K562 (cell line): ENCODE measurements at regions not wholly inside any gene's neighbourhood (a gene's known extent, or its start where the extent isn't known, plus 50 kb on each side); places are given as distances from the start of the nearest gene placed in this dataset.
"Not testable (repeated sequence)": the region's sequence is repeated elsewhere in the genome, so short reads cannot be mapped to it uniquely, and the experiment has no call there.

ENCODE experiments used
- ATAC-seq: fragments of 200-7000 bp; cut with Tn5 transposase; 3 replicates; pipeline ENCODE4 v1.9.1; 2020; ENCODE audit warnings: moderate library complexity
- BruUV-seq: library from RNA; stranded (reverse); fragments of 400-500 nt; replicated peaks from 2 replicates; lab custom pipeline; 2021; lab: Mats Ljungman, UMichigan
- CTCF ChIA-PET: fragments of 300-600 bp; formaldehyde crosslinking; extraction: SDS; loops from one replicate; lab custom pipeline; 2021; ENCODE audit warnings: low intra/inter-chr PET ratio; lab: Yijun Ruan, JAX
- POLR2A ChIA-PET: fragments of 300-600, 350-650 bp; sonication (Branson Sonifier 250); formaldehyde crosslinking; extraction: SDS; loops from one replicate; lab custom pipeline; 2021; ENCODE audit warnings: antibody characterized with exemption, inconsistent platforms; lab: Yijun Ruan, JAX
- DNase-seq, 4 experiments: peaks; one replicate each; pipeline versions ENCODE4 v3.0.0 to v3.0.0-alpha.2; 2011 to 2018; ENCODE audit warnings: low spot score in 3 of 4, mixed read lengths in 3 of 4; ENCODE audit errors: extremely low read depth in 1 of 4
- FAIRE-seq: peaks from 2 replicates; lab custom pipeline; 2011; peaks lifted over from hg19 to GRCh38; lab: Jason Lieb, UNC
- H2AFZ ChIP-seq: 2 replicates; pipeline ENCODE4 v1.6.0; 2011; ENCODE audit warnings: low read depth, low read length, control low read depth, inconsistent platforms
- H3K27ac ChIP-seq: fragments of 200-600 bp; 3 replicates; pipeline ENCODE4 v1.8.0; 2011; ENCODE audit warnings: low read depth, mild to moderate bottlenecking, control low read depth, inconsistent platforms, low read length, moderate library complexity, mixed read lengths; ENCODE audit errors: extremely low read depth
- H3K27me3 ChIP-seq, 2 experiments: fragments of 300-600 bp in 1 of 2; 2 replicates in 1 of 2; 3 replicates in 1 of 2; pipeline versions ENCODE4 v1.6.0 to v1.8.0; 2011; ENCODE audit warnings: inconsistent platforms in 2 of 2, low read length in 2 of 2, mild to moderate bottlenecking in 1 of 2, mixed read lengths in 1 of 2, moderate library complexity in 1 of 2; ENCODE audit not compliant: control insufficient read depth in 2 of 2, insufficient read depth in 2 of 2
- H3K36me3 ChIP-seq: fragments of 300-600 bp; 3 replicates; pipeline ENCODE4 v1.8.0; 2011; ENCODE audit warnings: mild to moderate bottlenecking, low read length, inconsistent platforms; ENCODE audit not compliant: control insufficient read depth, insufficient read depth
- H3K4me1 ChIP-seq, 2 experiments: fragments of 200-600 bp in 1 of 2; replicated peaks in 1 of 2; 2 replicates in 1 of 2; 3 replicates in 1 of 2; pipeline versions ENCODE4 v1.5.1 to v1.8.0; 2011; ENCODE audit warnings: inconsistent platforms in 2 of 2, low read length in 2 of 2, mild to moderate bottlenecking in 1 of 2, mixed read lengths in 1 of 2, moderate library complexity in 1 of 2; ENCODE audit not compliant: control insufficient read depth in 2 of 2, insufficient read depth in 2 of 2
- H3K4me2 ChIP-seq: 2 replicates; pipeline ENCODE4 v1.6.1; 2011; ENCODE audit warnings: low read length, control low read depth, inconsistent platforms, mixed read lengths; ENCODE audit not compliant: insufficient read depth
- H3K4me3 ChIP-seq: fragments of 200-600 bp; sonication (generic), shearing (Covaris generic); 2 replicates; pipeline ENCODE4 v1.5.1; 2016; ENCODE audit warnings: control low read depth, inconsistent platforms
- H3K79me2 ChIP-seq: fragments of 200-600 bp; 3 replicates; pipeline ENCODE4 v1.8.0; 2011; ENCODE audit warnings: low read length, inconsistent platforms; ENCODE audit not compliant: control insufficient read depth, insufficient read depth
- H3K9ac ChIP-seq, 2 experiments: 2 replicates each; pipeline versions ENCODE4 v1.6.0 to v1.6.1; 2011; ENCODE audit warnings: low read depth in 2 of 2, low read length in 2 of 2, control low read depth in 1 of 2, inconsistent platforms in 1 of 2, mild to moderate bottlenecking in 1 of 2, mixed read lengths in 1 of 2; ENCODE audit not compliant: insufficient read depth in 1 of 2
- H3K9me1 ChIP-seq: one replicate; pipeline ENCODE4 v1.6.0; 2011; ENCODE audit warnings: inconsistent platforms, mild to moderate bottlenecking, low read length, moderate library complexity; ENCODE audit not compliant: control insufficient read depth, insufficient read depth
- H3K9me3 ChIP-seq: replicated peaks from 2 replicates; pipeline ENCODE4 v1.5.1; 2011; ENCODE audit warnings: low read depth, low read length, inconsistent platforms; ENCODE audit not compliant: control insufficient read depth, insufficient read depth
- H4K20me1 ChIP-seq: replicated peaks from 2 replicates; pipeline ENCODE4 v1.6.1; 2011; ENCODE audit warnings: low read length, inconsistent platforms, mixed read lengths; ENCODE audit not compliant: control insufficient read depth, insufficient read depth
- ATF7 ChIP-seq: fragments of 450-650 bp; IDR thresholded peaks from 2 replicates; pipeline ENCODE4 v1.7.1; 2014; ENCODE audit warnings: mild to moderate bottlenecking, moderate library complexity
- BMI1 ChIP-seq: fragments of 150-350 bp; IDR thresholded peaks from 2 replicates; pipeline ENCODE4 v1.6.1; 2014; ENCODE audit warnings: low read length
- E2F6 ChIP-seq, 2 experiments: IDR thresholded peaks; 2 replicates each; pipeline ENCODE4 v1.6.1; 2011; ENCODE audit warnings: borderline replicate concordance in 1 of 2, control low read depth in 1 of 2, low read depth in 1 of 2, low read length in 1 of 2, mild to moderate bottlenecking in 1 of 2, mixed read lengths in 1 of 2, moderate library complexity in 1 of 2; ENCODE audit not compliant: insufficient read depth in 1 of 2, insufficient read length in 1 of 2, poor library complexity in 1 of 2, severe bottlenecking in 1 of 2; ENCODE audit errors: extremely low read depth in 1 of 2
- FOXK2 ChIP-seq, 2 experiments: fragments of 450-650 bp; IDR thresholded peaks in 1 of 2; conservative IDR thresholded peaks in 1 of 2; 2 replicates each; pipeline ENCODE4 v1.6.1; 2016; ENCODE audit warnings: low read depth in 2 of 2, mild to moderate bottlenecking in 1 of 2
- FUS ChIP-seq: fragments of 200-400 bp; formaldehyde crosslinking; optimal IDR thresholded peaks from 2 replicates; pipeline ENCODE3; 2017; ENCODE audit warnings: low read depth, low read length
- JUND ChIP-seq, 2 experiments: IDR thresholded peaks; 2 replicates in 1 of 2; 3 replicates in 1 of 2; pipeline ENCODE4 v1.6.1; 2011; ENCODE audit warnings: borderline replicate concordance in 2 of 2, low read depth in 2 of 2, low read length in 2 of 2, improper control_type of control experiment in 1 of 2, missing biosample characterization in 1 of 2, missing genetic modification characterization in 1 of 2, missing genetic modification reagents in 1 of 2
- MYBL2 ChIP-seq, 2 experiments: fragments of 450-650 bp in 1 of 2; sonication (generic) in 1 of 2; formaldehyde crosslinking in 1 of 2; IDR thresholded peaks; 2 replicates each; pipeline versions ENCODE4 v1.6.1 to v1.8.1; 2017 to 2022; ENCODE audit warnings: borderline replicate concordance in 1 of 2, inconsistent platforms in 1 of 2, low read depth in 1 of 2, mild to moderate bottlenecking in 1 of 2, missing genetic modification reagents in 1 of 2, moderate library complexity in 1 of 2
- PHF8 ChIP-seq: fragments of 200-600 bp; sonication (generic); IDR thresholded peaks from 2 replicates; pipeline ENCODE4 v1.6.1; 2012; ENCODE audit warnings: mixed run types, mild to moderate bottlenecking, inconsistent platforms, low read length, moderate library complexity, borderline replicate concordance
- RBM25 ChIP-seq: fragments of 200-400 bp; formaldehyde crosslinking; IDR thresholded peaks from 2 replicates; pipeline ENCODE4 v1.6.1; 2018; ENCODE audit warnings: low read length, low read depth, moderate library complexity; ENCODE audit not compliant: severe bottlenecking
- RCOR1 ChIP-seq, 2 experiments: IDR thresholded peaks; 2 replicates each; pipeline ENCODE4 v1.6.1; 2012; ENCODE audit warnings: low read depth in 2 of 2, low read length in 2 of 2, borderline replicate concordance in 1 of 2, improper control_type of control experiment in 1 of 2
- TFAM ChIP-seq: fragments of 250-450 bp; sonication (Bioruptor Pico); conservative IDR thresholded peaks from 2 replicates; pipeline ENCODE4 v1.5.0; 2021; ENCODE audit warnings: mild to moderate bottlenecking, moderate library complexity
- ZNF124 ChIP-seq: sonication (generic); formaldehyde crosslinking; IDR thresholded peaks from 2 replicates; pipeline ENCODE4 v1.8.1; 2022; ENCODE audit warnings: missing genetic modification reagents
- ZNF146 ChIP-seq: IDR thresholded peaks from one replicate; pipeline ENCODE4 v1.6.1; 2018; ENCODE audit warnings: missing compliant biosample characterization; ENCODE audit not compliant: unreplicated experiment
- WGBS: fragments of 100-300 bp; shearing (Covaris generic); methylation state at CpG from one replicate; pipeline ENCODE4 v1.1.6; 2016; ENCODE audit warnings: low coverage, mixed read lengths; ENCODE audit not compliant: insufficient coverage; ENCODE audit errors: missing lambda C conversion rate; 5-methylcytosine and 5-hydroxymethylcytosine counted together
- in situ Hi-C: fragments of 300-500 bp; cut with MboI; formaldehyde crosslinking; loops from 4 replicates; pipeline ENCODE4 v1.15.0; 2018; ENCODE audit warnings: inconsistent platforms, mixed read lengths
- intact Hi-C: fragments of 100-400 bp; cut with micrococcal nuclease; formaldehyde crosslinking; loops from 2 replicates; pipeline ENCODE4 v1.14.2; 2022
- TF ChIP-seq, protein P1 (sequence below): fragments of 250-450 bp; sonication (Bioruptor Pico); IDR thresholded peaks from 2 replicates; pipeline ENCODE4 v1.6.1; 2021; ENCODE audit warnings: mild to moderate bottlenecking

GRCh38 chr18:35815011-35815410 lies 157.5 kb upstream of the RMP24 start:
- ATAC-seq, intact Hi-C loops, H3K9me3 ChIP-seq, POLR2A ChIA-PET, H3K4me1 ChIP-seq, H3K9ac ChIP-seq, H3K79me2 ChIP-seq, H3K27ac ChIP-seq, H3K36me3 ChIP-seq, H3K9me1 ChIP-seq, H4K20me1 ChIP-seq, CTCF ChIA-PET, DNase-seq, H3K4me3 ChIP-seq, H2AFZ ChIP-seq, FAIRE-seq, in situ Hi-C loops, H3K4me2 ChIP-seq, BruUV-seq: not testable (repeated sequence)
- 0% methylated on average over 1 of the region's 2 CpGs for WGBS
- TF ChIP-seq RBM25 (peak; percentile 12), ZNF146 (CRISPR knock-in tag) (peak; percentile 59)
- peaks cover 0 to 11% of the 10 kb centered on the region in 2 experiments; a peak in 2 of 5 replicates for H3K27me3 ChIP-seq

DNA sequence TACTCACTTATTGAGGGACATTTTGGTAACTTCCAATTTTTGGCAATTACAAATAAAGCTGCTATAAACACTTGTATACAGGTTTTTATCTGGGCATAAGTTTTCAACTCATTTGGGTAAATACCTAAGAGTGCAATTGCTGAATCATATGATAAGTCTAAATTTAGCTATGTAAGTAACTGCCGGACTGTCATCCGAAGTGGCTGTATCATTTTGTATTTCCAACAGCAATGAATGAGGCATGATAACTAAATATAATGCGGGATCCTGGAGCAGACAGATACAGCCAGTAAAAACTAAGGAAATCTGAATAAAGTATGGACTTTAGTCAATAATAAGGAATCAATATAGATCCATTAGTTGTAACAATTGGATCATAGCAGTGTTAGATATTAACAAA lies 156.5 kb upstream of the RMP24 start:
- Histone ChIP-seq H3K9me3 (no peaks in the 10 kb centered on the region), H3K4me2 (no peak overlapping the region), H3K36me3 (no peaks in the 10 kb centered on the region), H3K79me2 (no peaks in the 10 kb centered on the region), H3K27me3 (peaks cover 0 to 11% of the 10 kb centered on the region in 2 experiments; a peak in 2 of 5 replicates), H3K9ac (no peak overlapping the region), H3K27ac (no peak overlapping the region), H3K9me1 (no peaks in the 10 kb centered on the region), H4K20me1 (no peaks in the 10 kb centered on the region), H3K4me3 (no peak overlapping the region), H2AFZ (no peak overlapping the region), H3K4me1 (peaks cover 0 to 8% of the 10 kb centered on the region in 2 experiments; a peak in 1 of 5 replicates)
- POLR2A ChIA-PET, result no interaction called here
- no peak for DNase-seq
- ATAC-seq, result no peak
- no peak for FAIRE-seq
- CTCF ChIA-PET, result no interaction called here
- in situ Hi-C loops, result no loop called here
- BruUV-seq, result no TSS peak
- intact Hi-C loops, result no loop called here
- 0% methylated on average over 3 of the region's 3 CpGs for WGBS
- TF ChIP-seq PHF8 (no peak), ATF7 (no peak), RCOR1 (IDR thresholded peaks at IDR 0.05; ENCODE audit: borderline replicate concordance in 1 of 2, low read depth in 2 of 2, low read length in 2 of 2) (no peak), ZNF124 (CRISPR knock-in tag) (no peak), TFAM (CRISPR knock-in tag) (no peak), BMI1 (no peak), FOXK2 (conservative IDR thresholded peaks at IDR 0.05 in 1 of 2, IDR thresholded peaks at IDR 0.05 in 1 of 2; ENCODE audit: low read depth in 2 of 2) (no peak), FUS (no peak), E2F6 (IDR thresholded peaks at IDR 0.05; ENCODE audit: borderline replicate concordance in 1 of 2, extremely low read depth in 1 of 2, insufficient read depth in 1 of 2, insufficient read length in 1 of 2, low read depth in 1 of 2, low read length in 1 of 2, poor library complexity in 1 of 2, severe bottlenecking in 1 of 2) (no peak), JUND (IDR thresholded peaks at IDR 0.05; ENCODE audit: borderline replicate concordance, low read depth, low read length) (no peak), JUND (tag; IDR thresholded peaks at IDR 0.05; ENCODE audit: borderline replicate concordance, low read depth, low read length) (no peak), MYBL2 (IDR thresholded peaks at IDR 0.05; ENCODE audit: low read depth) (no peak), MYBL2 (CRISPR knock-in tag; IDR thresholded peaks at IDR 0.05; ENCODE audit: borderline replicate concordance) (no peak)
- TF ChIP-seq, protein P1, sequence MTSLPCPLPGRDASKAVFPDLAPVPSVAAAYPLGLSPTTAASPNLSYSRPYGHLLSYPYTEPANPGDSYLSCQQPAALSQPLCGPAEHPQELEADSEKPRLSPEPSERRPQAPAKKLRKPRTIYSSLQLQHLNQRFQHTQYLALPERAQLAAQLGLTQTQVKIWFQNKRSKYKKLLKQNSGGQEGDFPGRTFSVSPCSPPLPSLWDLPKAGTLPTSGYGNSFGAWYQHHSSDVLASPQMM (CRISPR knock-in tag), result no peak
